AG04449 (cell line): ENCODE measurements at regions not wholly inside any gene's neighbourhood (a gene's known extent, or its start where the extent isn't known, plus 50 kb on each side); places are given as distances from the start of the nearest gene placed in this dataset.

Experiments
- CTCF ChIA-PET: fragments of 350-600 bp; formaldehyde crosslinking; extraction: SDS; loops from one replicate; lab custom pipeline; 2021; ENCODE audit warnings: antibody characterized with exemption; lab: Yijun Ruan, JAX
- POLR2A ChIA-PET: fragments of 400-600, 350-600 bp; formaldehyde crosslinking; extraction: SDS; loops from one replicate; lab custom pipeline; 2020; ENCODE audit warnings: antibody characterized with exemption, inconsistent platforms; lab: Yijun Ruan, JAX
- DNase-seq: peaks from one replicate; pipeline ENCODE4 v3.0.0-alpha.2; 2010; ENCODE audit warnings: low read depth, low spot score
- H3K4me3 ChIP-seq: 2 replicates; pipeline ENCODE4 v1.5.1; 2011; ENCODE audit warnings: low read depth, mild to moderate bottlenecking, control low read depth, low read length
- CTCF ChIP-seq: IDR thresholded peaks from one replicate; pipeline ENCODE4 v1.5.1; 2011; ENCODE audit warnings: mild to moderate bottlenecking, moderate library complexity, low read length, control low read depth, inconsistent platforms; ENCODE audit not compliant: insufficient read depth; ENCODE audit errors: missing control alignments

- no peak overlapping the region for H3K4me3 ChIP-seq
- no peak for TF ChIP-seq CTCF
- ChIA-PET CTCF (no interaction called here), POLR2A (no interaction called here)
- no peak for DNase-seq
These were observed 1119.7 kb downstream of the BRD1 start for GRCh38 chr22:48707763-48708557.

GRCh38 chr22:48706934-48707762 lies 1120.5 kb downstream of the BRD1 start:
- no peak for TF ChIP-seq CTCF
- ChIA-PET CTCF (no interaction called here), POLR2A (no interaction called here)
- DNase-seq, result no peak
- H3K4me3 ChIP-seq, result no peak overlapping the region

GRCh38 chr22:48705917-48706605 lies 1121.6 kb downstream of the BRD1 start:
- DNase-seq, result no peak
- ChIA-PET CTCF (interaction anchor here (1.0 kb wide), 1 partner anchor 10 kb away, joined by 3 read pairs; no protein-coding TSS in a partner anchor), POLR2A (no interaction called here)
- TF ChIP-seq CTCF, result no peak
- no peak overlapping the region for H3K4me3 ChIP-seq

GRCh38 chr22:48705159-48705916 lies 1122.3 kb downstream of the BRD1 start:
- ChIA-PET POLR2A (no interaction called here), CTCF (interaction anchor here (1.0 kb wide), 1 partner anchor 9 kb away, joined by 3 read pairs; no protein-coding TSS in a partner anchor)

GRCh38 chr22:48704335-48704734 lies 1123.3 kb downstream of the BRD1 start:
- ChIA-PET POLR2A (no interaction called here), CTCF (no interaction called here)
- no peak for DNase-seq
- no peak overlapping the region for H3K4me3 ChIP-seq
- no peak for TF ChIP-seq CTCF

More at GRCh38 chr22:48705159-48705916, 1122.3 kb downstream of the BRD1 start:
- TF ChIP-seq CTCF, result no peak
- no peak for DNase-seq
- H3K4me3 ChIP-seq, result no peak overlapping the region
